ENCODE measurements at regions not wholly inside any gene's neighbourhood (a gene's known extent, or its start where the extent isn't known, plus 50 kb on each side); places are given as distances from the start of the nearest gene placed in this dataset.

GRCh38 chr1:217053676-217054075 lies 330.4 kb upstream of the ESRRG start (continued):
- TF ChIP-seq HMGXB4 (CRISPR knock-in tag; IDR thresholded peaks at IDR 0.05; ENCODE audit: borderline replicate concordance) (no peak), CBX2 (IDR thresholded peaks at IDR 0.05; ENCODE audit: borderline replicate concordance, low read depth) (no peak)

- H3K9me3 ChIP-seq: no peaks in the 10 kb centered on the region
- FAIRE-seq (no peak), ATAC-seq (no peak), DNase-seq (ENCODE audit: low read depth in 1 of 2, low spot score in 1 of 2) (no peak)
- ChIA-PET POLR2A (no interaction called here), CTCF (no interaction called here)
- no peak overlapping the region for H3K27ac ChIP-seq
- no peaks in the 10 kb centered on the region for H3K4me1 ChIP-seq
- no peak overlapping the region for H3K4me2 ChIP-seq
- WGBS (ENCODE audit: missing lambda C conversion rate): 15% methylated on average over 2 of the region's 2 CpGs
- H3K4me3 ChIP-seq: no peak overlapping the region
- TF ChIP-seq MAZ (IDR thresholded peaks at IDR 0.05; ENCODE audit: borderline replicate concordance, low read depth, low read length) (no peak), HOXA7 (CRISPR knock-in tag; IDR thresholded peaks at IDR 0.05) (no peak), MYC (IDR thresholded peaks at IDR 0.05; ENCODE audit: borderline replicate concordance, low read length) (no peak), MAX (IDR thresholded peaks at IDR 0.05) (no peak), POLR2A (IDR thresholded peaks at IDR 0.05; ENCODE audit: low read length) (no peak), EP300 (IDR thresholded peaks at IDR 0.05) (no peak), NPAS2 (CRISPR knock-in tag; IDR thresholded peaks at IDR 0.05; ENCODE audit: borderline replicate concordance) (no peak), HMGXB4 (CRISPR knock-in tag; IDR thresholded peaks at IDR 0.05; ENCODE audit: borderline replicate concordance) (no peak), ZNF302 (CRISPR knock-in tag; IDR thresholded peaks at IDR 0.05) (no peak), FOXS1 (CRISPR knock-in tag; IDR thresholded peaks at IDR 0.05) (no peak)
These were observed 329.4 kb upstream of the ESRRG start for GRCh38 chr1:217052626-217053025.

- Histone ChIP-seq H3K4me3 (no peak overlapping the region), H3K4me2 (no peak overlapping the region), H3K4me1 (no peaks in the 10 kb centered on the region), H3K27ac (no peak overlapping the region), H3K9me3 (no peaks in the 10 kb centered on the region)
- CTCF ChIA-PET: no interaction called here
- WGBS (ENCODE audit: missing lambda C conversion rate): 12% methylated on average over 2 of the region's 2 CpGs
- no peak for ATAC-seq
- no peak for FAIRE-seq
- no peak for TF ChIP-seq HOXB13 (CRISPR knock-in tag; IDR thresholded peaks at IDR 0.05; ENCODE audit: low read depth)
- POLR2A ChIA-PET: no interaction called here
- DNase-seq (ENCODE audit: low read depth in 1 of 2, low spot score in 1 of 2): no peak
These were observed 329.0 kb upstream of the ESRRG start for GRCh38 chr1:217052196-217052595.

- POLR2A ChIA-PET: no interaction called here
- DNase-seq (ENCODE audit: low read depth in 1 of 2, low spot score in 1 of 2): no peak
- TF ChIP-seq HOXB13 (CRISPR knock-in tag; IDR thresholded peaks at IDR 0.05; ENCODE audit: low read depth) (no peak), FOXS1 (CRISPR knock-in tag; IDR thresholded peaks at IDR 0.05) (no peak), KDM1A (IDR thresholded peaks at IDR 0.05; ENCODE audit: low read depth) (no peak), FOSL2 (IDR thresholded peaks at IDR 0.05) (no peak), FOSL2 (CRISPR knock-in tag; IDR thresholded peaks at IDR 0.05) (no peak), HES2 (IDR thresholded peaks at IDR 0.05) (no peak), HDAC2 (IDR thresholded peaks at IDR 0.05) (no peak), BHLHE40 (IDR thresholded peaks at IDR 0.05; ENCODE audit: low read depth, low read length) (no peak), PHF8 (IDR thresholded peaks at IDR 0.05; ENCODE audit: borderline replicate concordance, low read depth) (no peak), CTCF (IDR thresholded peaks at IDR 0.05) (no peak), CEBPB (IDR thresholded peaks at IDR 0.05) (no peak), CBX8 (IDR thresholded peaks at IDR 0.05) (no peak), ZNF302 (CRISPR knock-in tag; IDR thresholded peaks at IDR 0.05) (no peak)
- CTCF ChIA-PET: no interaction called here
- FAIRE-seq: no peak
- Histone ChIP-seq H3K4me2 (no peak overlapping the region), H3K4me1 (no peaks in the 10 kb centered on the region), H3K27ac (no peak overlapping the region), H3K4me3 (no peak overlapping the region), H3K9me3 (no peaks in the 10 kb centered on the region)
- 4% methylated on average over 2 of the region's 2 CpGs for WGBS (ENCODE audit: missing lambda C conversion rate)
- no peak for ATAC-seq
These were observed 326.5 kb upstream of the ESRRG start for GRCh38 chr1:217049721-217050120.

All from A549 (cell line).